HepG2 (cell line): ENCODE measurements at regions not wholly inside any gene's neighbourhood (a gene's known extent, or its start where the extent isn't known, plus 50 kb on each side); places are given as distances from the start of the nearest gene placed in this dataset.

Experiments used
- ZNF207 ChIP-seq: fragments of 450-650 bp; IDR thresholded peaks from 2 replicates; pipeline ENCODE4 v1.6.1; 2016; ENCODE audit warnings: antibody characterized with exemption, borderline replicate concordance
- ZNF256 ChIP-seq: sonication (generic); formaldehyde crosslinking; conservative IDR thresholded peaks from 2 replicates; pipeline ENCODE4 v1.4.0; 2020; ENCODE audit warnings: missing genetic modification reagents
- ZNF776 ChIP-seq: sonication (generic); formaldehyde crosslinking; IDR thresholded peaks from 2 replicates; pipeline ENCODE4 v1.4.0; 2020; ENCODE audit warnings: mild to moderate bottlenecking, missing genetic modification reagents
- TF ChIP-seq, protein P1 (sequence below): sonication (generic); formaldehyde crosslinking; IDR thresholded peaks from 2 replicates; pipeline ENCODE4 v1.5.0; 2020; ENCODE audit warnings: mild to moderate bottlenecking, missing genetic modification reagents, moderate library complexity
- TF ChIP-seq, protein P2 (sequence below), 2 experiments: sonication (generic) in 1 of 2; formaldehyde crosslinking in 1 of 2; IDR thresholded peaks; 2 replicates each; pipeline versions ENCODE4 v1.4.0 to v1.6.1; 2018 to 2020; ENCODE audit warnings: missing genetic modification reagents in 2 of 2, borderline replicate concordance in 1 of 2, low read depth in 1 of 2, mild to moderate bottlenecking in 1 of 2, missing biosample characterization in 1 of 2
- TF ChIP-seq, protein P3 (sequence below): IDR thresholded peaks from 2 replicates; pipeline ENCODE4 v1.6.1; 2016; ENCODE audit warnings: missing compliant biosample characterization, missing genetic modification reagents, borderline replicate concordance

- TF ChIP-seq, protein P1, sequence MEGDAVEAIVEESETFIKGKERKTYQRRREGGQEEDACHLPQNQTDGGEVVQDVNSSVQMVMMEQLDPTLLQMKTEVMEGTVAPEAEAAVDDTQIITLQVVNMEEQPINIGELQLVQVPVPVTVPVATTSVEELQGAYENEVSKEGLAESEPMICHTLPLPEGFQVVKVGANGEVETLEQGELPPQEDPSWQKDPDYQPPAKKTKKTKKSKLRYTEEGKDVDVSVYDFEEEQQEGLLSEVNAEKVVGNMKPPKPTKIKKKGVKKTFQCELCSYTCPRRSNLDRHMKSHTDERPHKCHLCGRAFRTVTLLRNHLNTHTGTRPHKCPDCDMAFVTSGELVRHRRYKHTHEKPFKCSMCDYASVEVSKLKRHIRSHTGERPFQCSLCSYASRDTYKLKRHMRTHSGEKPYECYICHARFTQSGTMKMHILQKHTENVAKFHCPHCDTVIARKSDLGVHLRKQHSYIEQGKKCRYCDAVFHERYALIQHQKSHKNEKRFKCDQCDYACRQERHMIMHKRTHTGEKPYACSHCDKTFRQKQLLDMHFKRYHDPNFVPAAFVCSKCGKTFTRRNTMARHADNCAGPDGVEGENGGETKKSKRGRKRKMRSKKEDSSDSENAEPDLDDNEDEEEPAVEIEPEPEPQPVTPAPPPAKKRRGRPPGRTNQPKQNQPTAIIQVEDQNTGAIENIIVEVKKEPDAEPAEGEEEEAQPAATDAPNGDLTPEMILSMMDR = no peak
- no peak for TF ChIP-seq ZNF256 (CRISPR knock-in tag)
- TF ChIP-seq, protein P2, sequence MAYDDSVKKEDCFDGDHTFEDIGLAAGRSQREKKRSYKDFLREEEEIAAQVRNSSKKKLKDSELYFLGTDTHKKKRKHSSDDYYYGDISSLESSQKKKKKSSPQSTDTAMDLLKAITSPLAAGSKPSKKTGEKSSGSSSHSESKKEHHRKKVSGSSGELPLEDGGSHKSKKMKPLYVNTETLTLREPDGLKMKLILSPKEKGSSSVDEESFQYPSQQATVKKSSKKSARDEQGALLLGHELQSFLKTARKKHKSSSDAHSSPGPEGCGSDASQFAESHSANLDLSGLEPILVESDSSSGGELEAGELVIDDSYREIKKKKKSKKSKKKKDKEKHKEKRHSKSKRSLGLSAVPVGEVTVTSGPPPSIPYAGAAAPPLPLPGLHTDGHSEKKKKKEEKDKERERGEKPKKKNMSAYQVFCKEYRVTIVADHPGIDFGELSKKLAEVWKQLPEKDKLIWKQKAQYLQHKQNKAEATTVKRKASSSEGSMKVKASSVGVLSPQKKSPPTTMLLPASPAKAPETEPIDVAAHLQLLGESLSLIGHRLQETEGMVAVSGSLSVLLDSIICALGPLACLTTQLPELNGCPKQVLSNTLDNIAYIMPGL (CRISPR knock-in tag; IDR thresholded peaks at IDR 0.05; ENCODE audit: borderline replicate concordance in 1 of 2, low read depth in 1 of 2) = no peak
- no peak for TF ChIP-seq ZNF776
- TF ChIP-seq, protein P3, sequence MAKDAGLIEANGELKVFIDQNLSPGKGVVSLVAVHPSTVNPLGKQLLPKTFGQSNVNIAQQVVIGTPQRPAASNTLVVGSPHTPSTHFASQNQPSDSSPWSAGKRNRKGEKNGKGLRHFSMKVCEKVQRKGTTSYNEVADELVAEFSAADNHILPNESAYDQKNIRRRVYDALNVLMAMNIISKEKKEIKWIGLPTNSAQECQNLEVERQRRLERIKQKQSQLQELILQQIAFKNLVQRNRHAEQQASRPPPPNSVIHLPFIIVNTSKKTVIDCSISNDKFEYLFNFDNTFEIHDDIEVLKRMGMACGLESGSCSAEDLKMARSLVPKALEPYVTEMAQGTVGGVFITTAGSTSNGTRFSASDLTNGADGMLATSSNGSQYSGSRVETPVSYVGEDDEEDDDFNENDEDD = no peak
- TF ChIP-seq ZNF207 = no peak
Measured at GRCh38 chr6:122918714-122919113, 77.3 kb upstream of the CLVS2 start.
